ENCODE measurements at regions not wholly inside any gene's neighbourhood (a gene's known extent, or its start where the extent isn't known, plus 50 kb on each side); places are given as distances from the start of the nearest gene placed in this dataset.

- TF ChIP-seq TAF1 (IDR thresholded peaks at IDR 0.05; ENCODE audit: low read depth, low read length) (no peak), POLR2AphosphoS5 (IDR thresholded peaks at IDR 0.05; ENCODE audit: low read depth, low read length) (no peak), POLR2A (IDR thresholded peaks at IDR 0.05; ENCODE audit: low read depth, low read length) (no peak), POU2F2 (IDR thresholded peaks at IDR 0.05; ENCODE audit: low read depth, low read length) (no peak)
Measured at GRCh38 chr13:102460806-102461205, 59.0 kb upstream of the FGF14 start.

Data from GM12891 (cell line).